SK-N-SH (cell line): ENCODE measurements at regions not wholly inside any gene's neighbourhood (a gene's known extent, or its start where the extent isn't known, plus 50 kb on each side); places are given as distances from the start of the nearest gene placed in this dataset.

Experiments
- CTCF ChIA-PET: fragments of 300-600, 350-600 bp; formaldehyde crosslinking; extraction: SDS; loops from one replicate; lab custom pipeline; 2021; lab: Yijun Ruan, JAX
- POLR2A ChIA-PET: fragments of 350-600 bp; sonication (Branson Sonifier 250); formaldehyde crosslinking; extraction: SDS; loops from one replicate; lab custom pipeline; 2020; ENCODE audit warnings: antibody characterized with exemption, inconsistent platforms; lab: Yijun Ruan, JAX
- DNase-seq: peaks from one replicate; pipeline ENCODE4 v3.0.0; 2012
- H2AFZ ChIP-seq: fragments of 200-600 bp; sonication (generic); 2 replicates; pipeline ENCODE4 v1.8.1; 2016; ENCODE audit warnings: antibody characterized with exemption, mild to moderate bottlenecking, low read depth
- H3F3A ChIP-seq: fragments of 200-600 bp; sonication (generic); replicated peaks from 2 replicates; pipeline ENCODE3; 2016; ENCODE audit warnings: antibody characterized with exemption, mild to moderate bottlenecking; ENCODE audit not compliant: insufficient read depth
- H3K27ac ChIP-seq, 2 experiments: fragments of 200-500 bp in 1 of 2; fragments of 200-600 bp in 1 of 2; sonication (Bioruptor generic) in 1 of 2; sonication (generic), shearing (Covaris generic) in 1 of 2; 2 replicates each; pipeline versions ENCODE4 v1.5.1 to v1.6.1; 2014 to 2016; ENCODE audit warnings: low read depth in 2 of 2, inconsistent platforms in 1 of 2, low read length in 1 of 2, mild to moderate bottlenecking in 1 of 2, mixed read lengths in 1 of 2
- H3K27me3 ChIP-seq: fragments of 200-600 bp; sonication (generic), shearing (Covaris generic); 2 replicates; pipeline ENCODE4 v1.6.1; 2016; ENCODE audit warnings: mixed run types; ENCODE audit not compliant: insufficient read depth
- H3K36me3 ChIP-seq, 2 experiments: fragments of 200-500 bp in 1 of 2; fragments of 200-600 bp in 1 of 2; sonication (Bioruptor generic) in 1 of 2; sonication (generic) in 1 of 2; replicated peaks in 1 of 2; 2 replicates each; pipeline versions ENCODE3 to v1.5.1; 2014 to 2016; ENCODE audit warnings: low read length in 1 of 2, mild to moderate bottlenecking in 1 of 2; ENCODE audit not compliant: insufficient read depth in 2 of 2, control insufficient read depth in 1 of 2
- H3K4me1 ChIP-seq, 2 experiments: fragments of 200-500 bp in 1 of 2; fragments of 200-600 bp in 1 of 2; sonication (Bioruptor generic) in 1 of 2; sonication (generic), shearing (Covaris generic) in 1 of 2; 2 replicates each; pipeline versions ENCODE4 v1.5.1 to v1.6.1; 2014 to 2016; ENCODE audit warnings: low read depth in 1 of 2, low read length in 1 of 2, mixed run types in 1 of 2; ENCODE audit not compliant: insufficient read depth in 2 of 2, control insufficient read depth in 1 of 2
- H3K4me2 ChIP-seq: fragments of 200-600 bp; sonication (generic), shearing (Covaris generic); 2 replicates; pipeline ENCODE4 v1.6.1; 2017; ENCODE audit warnings: mixed run types
- H3K4me3 ChIP-seq, 2 experiments: fragments of 200-500 bp in 1 of 2; fragments of 200-600 bp in 1 of 2; sonication (Bioruptor generic) in 1 of 2; sonication (generic), shearing (Covaris generic) in 1 of 2; 2 replicates each; pipeline versions ENCODE4 v1.5.1 to v1.8.1; 2014 to 2016; ENCODE audit warnings: low read depth in 2 of 2, inconsistent platforms in 1 of 2, low read length in 1 of 2, mild to moderate bottlenecking in 1 of 2, mixed read lengths in 1 of 2, moderate library complexity in 1 of 2
- H3K79me2 ChIP-seq: fragments of 200-600 bp; sonication (generic); 2 replicates; pipeline ENCODE4 v1.8.1; 2017; ENCODE audit warnings: mild to moderate bottlenecking; ENCODE audit not compliant: insufficient read depth
- H3K9ac ChIP-seq: fragments of 200-600 bp; sonication (generic); 2 replicates; pipeline ENCODE4 v1.6.1; 2017; ENCODE audit warnings: mixed run types
- H3K9me2 ChIP-seq: fragments of 200-600 bp; sonication (generic); 2 replicates; pipeline ENCODE4 v1.6.1; 2017; ENCODE audit warnings: mixed run types
- H3K9me3 ChIP-seq: fragments of 200-600 bp; sonication (generic); 2 replicates; pipeline ENCODE4 v1.6.1; 2017; ENCODE audit warnings: mixed run types, mild to moderate bottlenecking, moderate library complexity
- H4K20me1 ChIP-seq: fragments of 200-600 bp; sonication (generic); 2 replicates; pipeline ENCODE4 v1.6.1; 2017; ENCODE audit warnings: mild to moderate bottlenecking, mixed run types; ENCODE audit not compliant: insufficient read depth
- CHD2 ChIP-seq: fragments of 150-350 bp; IDR thresholded peaks from 2 replicates; pipeline ENCODE4 v1.6.1; 2018; ENCODE audit warnings: low read length; ENCODE audit not compliant: partially characterized antibody
- ELF1 ChIP-seq: IDR thresholded peaks from 2 replicates; pipeline ENCODE4 v1.4.0; 2012
- EP300 ChIP-seq, 2 experiments: IDR thresholded peaks; 2 replicates each; pipeline versions ENCODE4 v1.4.0 to v1.6.1; 2012; ENCODE audit warnings: borderline replicate concordance in 1 of 2, low read depth in 1 of 2, low read length in 1 of 2
- FOSL2 ChIP-seq: IDR thresholded peaks from 2 replicates; pipeline ENCODE4 v1.4.0; 2012; ENCODE audit warnings: low read depth, mild to moderate bottlenecking, moderate library complexity, borderline replicate concordance
- FOXJ3 ChIP-seq: sonication (generic); formaldehyde crosslinking; IDR thresholded peaks from 2 replicates; pipeline ENCODE4 v1.5.1; 2020; ENCODE audit warnings: mild to moderate bottlenecking, missing genetic modification reagents
- GABPA ChIP-seq: IDR thresholded peaks from 2 replicates; pipeline ENCODE4 v1.4.0; 2012; ENCODE audit warnings: low read depth, mild to moderate bottlenecking
- GATA2 ChIP-seq: sonication (generic); formaldehyde crosslinking; IDR thresholded peaks from 2 replicates; pipeline ENCODE4 v1.5.0; 2020; ENCODE audit warnings: mild to moderate bottlenecking, missing genetic modification reagents
- MEF2A ChIP-seq: IDR thresholded peaks from 2 replicates; pipeline ENCODE4 v1.4.0; 2012; ENCODE audit warnings: low read depth, borderline replicate concordance
- MXI1 ChIP-seq: IDR thresholded peaks from 2 replicates; pipeline ENCODE4 v1.6.1; 2012; ENCODE audit warnings: mild to moderate bottlenecking, low read depth, low read length, improper control_type of control experiment
- POLR2AphosphoS5 ChIP-seq: IDR thresholded peaks from 2 replicates; pipeline ENCODE4 v1.6.1; 2012; ENCODE audit warnings: low read depth, low read length
- RCOR1 ChIP-seq: fragments of 150-350 bp; IDR thresholded peaks from 2 replicates; pipeline ENCODE4 v1.6.1; 2017; ENCODE audit warnings: antibody characterized with exemption, low read length
- RFX5 ChIP-seq: IDR thresholded peaks from 2 replicates; pipeline ENCODE4 v1.6.1; 2012; ENCODE audit warnings: mild to moderate bottlenecking, improper control_type of control experiment, low read length
- TCF12 ChIP-seq: IDR thresholded peaks from 2 replicates; pipeline ENCODE4 v1.4.0; 2012
- TEAD4 ChIP-seq: IDR thresholded peaks from 2 replicates; pipeline ENCODE4 v1.4.0; 2012; ENCODE audit warnings: mild to moderate bottlenecking, borderline replicate concordance; ENCODE audit not compliant: insufficient read depth
- YY1 ChIP-seq: IDR thresholded peaks from 2 replicates; pipeline ENCODE4 v1.4.0; 2012; ENCODE audit warnings: low read depth, mild to moderate bottlenecking
- WGBS: methylation state at CpG from one replicate; pipeline ENCODE4 v1.1.6; 2017; ENCODE audit warnings: low lambda C conversion rate; 5-methylcytosine and 5-hydroxymethylcytosine counted together
- TF ChIP-seq, protein P1 (sequence below): IDR thresholded peaks from 2 replicates; pipeline ENCODE4 v1.4.0; 2012; ENCODE audit warnings: low read depth
- TF ChIP-seq, protein P2 (sequence below): IDR thresholded peaks from 2 replicates; pipeline ENCODE4; 2012
- TF ChIP-seq, protein P3 (sequence below): fragments of 150-350 bp; IDR thresholded peaks from 2 replicates; pipeline ENCODE4 v1.6.1; 2017; ENCODE audit warnings: antibody characterized with exemption, low read length, low read depth, borderline replicate concordance
- TF ChIP-seq, protein P4 (sequence below): IDR thresholded peaks from 2 replicates; pipeline ENCODE4 v1.4.0; 2012; ENCODE audit warnings: low read depth, borderline replicate concordance
- TF ChIP-seq, protein P5 (sequence below): fragments of 150-350 bp; IDR thresholded peaks from 2 replicates; pipeline ENCODE4 v1.6.1; 2016; ENCODE audit warnings: mild to moderate bottlenecking, low read depth, low read length

DNA sequence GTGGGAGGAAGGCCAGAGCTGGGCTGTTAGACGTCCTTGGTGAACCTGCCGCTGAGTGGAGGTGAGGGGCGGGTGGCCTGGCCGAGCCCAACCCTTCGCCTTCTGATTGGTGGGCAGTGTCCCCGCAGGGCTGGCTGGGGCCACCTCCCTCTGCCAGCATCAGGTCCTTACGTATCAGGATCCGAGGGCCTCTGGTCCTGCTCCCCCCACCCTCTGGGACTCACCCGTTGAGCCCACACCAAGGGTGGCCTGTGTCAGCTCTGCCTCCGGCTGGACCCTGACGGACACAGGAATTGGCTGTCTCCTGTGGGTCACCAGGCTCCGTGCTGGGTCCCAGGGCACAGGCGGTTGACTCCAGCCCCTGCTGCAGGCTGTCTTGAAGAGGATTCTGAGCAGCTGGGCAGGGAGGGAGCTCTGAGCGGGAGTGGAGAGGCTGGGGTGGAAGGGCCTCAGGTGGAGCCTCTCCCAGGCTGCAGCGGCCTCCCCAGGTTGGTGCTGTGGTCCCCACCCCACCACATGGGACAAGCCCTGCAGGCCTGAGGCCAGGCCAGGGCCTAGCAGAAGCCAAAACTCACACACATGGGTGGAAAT, 58.4 kb upstream of the NKX1-1 start:
- Histone ChIP-seq H3K4me1 (no peaks in the 10 kb centered on the region), H4K20me1 (no peaks in the 10 kb centered on the region), H3K36me3 (no peaks in the 10 kb centered on the region), H3F3A (no peaks in the 10 kb centered on the region), H3K9me2 (no peaks in the 10 kb centered on the region), H3K79me2 (no peaks in the 10 kb centered on the region)
- ChIA-PET CTCF (no interaction called here), POLR2A (no interaction called here)
- DNase-seq = peak; percentile 23
- TF ChIP-seq MEF2A (no peak), RFX5 (no peak), FOSL2 (no peak), YY1 (no peak)
- TF ChIP-seq, protein P1, sequence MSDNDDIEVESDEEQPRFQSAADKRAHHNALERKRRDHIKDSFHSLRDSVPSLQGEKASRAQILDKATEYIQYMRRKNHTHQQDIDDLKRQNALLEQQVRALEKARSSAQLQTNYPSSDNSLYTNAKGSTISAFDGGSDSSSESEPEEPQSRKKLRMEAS = no peak
- TF ChIP-seq, protein P2, sequence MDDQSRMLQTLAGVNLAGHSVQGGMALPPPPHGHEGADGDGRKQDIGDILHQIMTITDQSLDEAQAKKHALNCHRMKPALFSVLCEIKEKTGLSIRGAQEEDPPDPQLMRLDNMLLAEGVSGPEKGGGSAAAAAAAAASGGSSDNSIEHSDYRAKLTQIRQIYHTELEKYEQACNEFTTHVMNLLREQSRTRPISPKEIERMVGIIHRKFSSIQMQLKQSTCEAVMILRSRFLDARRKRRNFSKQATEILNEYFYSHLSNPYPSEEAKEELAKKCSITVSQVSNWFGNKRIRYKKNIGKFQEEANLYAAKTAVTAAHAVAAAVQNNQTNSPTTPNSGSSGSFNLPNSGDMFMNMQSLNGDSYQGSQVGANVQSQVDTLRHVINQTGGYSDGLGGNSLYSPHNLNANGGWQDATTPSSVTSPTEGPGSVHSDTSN = no peak
- TF ChIP-seq, all 33 proteins: peak for 0
- Histone ChIP-seq H3K4me3 (no peak overlapping the region), H3K4me2 (no peak overlapping the region), H2AFZ (no peak overlapping the region), H3K27ac (no peak overlapping the region), H3K27me3 (peaks cover 39% of the 10 kb centered on the region), H3K9ac (no peak overlapping the region), H3K9me3 (no peaks in the 10 kb centered on the region)
- WGBS = 43% methylated on average over 4 of the region's 15 CpGs

DNA sequence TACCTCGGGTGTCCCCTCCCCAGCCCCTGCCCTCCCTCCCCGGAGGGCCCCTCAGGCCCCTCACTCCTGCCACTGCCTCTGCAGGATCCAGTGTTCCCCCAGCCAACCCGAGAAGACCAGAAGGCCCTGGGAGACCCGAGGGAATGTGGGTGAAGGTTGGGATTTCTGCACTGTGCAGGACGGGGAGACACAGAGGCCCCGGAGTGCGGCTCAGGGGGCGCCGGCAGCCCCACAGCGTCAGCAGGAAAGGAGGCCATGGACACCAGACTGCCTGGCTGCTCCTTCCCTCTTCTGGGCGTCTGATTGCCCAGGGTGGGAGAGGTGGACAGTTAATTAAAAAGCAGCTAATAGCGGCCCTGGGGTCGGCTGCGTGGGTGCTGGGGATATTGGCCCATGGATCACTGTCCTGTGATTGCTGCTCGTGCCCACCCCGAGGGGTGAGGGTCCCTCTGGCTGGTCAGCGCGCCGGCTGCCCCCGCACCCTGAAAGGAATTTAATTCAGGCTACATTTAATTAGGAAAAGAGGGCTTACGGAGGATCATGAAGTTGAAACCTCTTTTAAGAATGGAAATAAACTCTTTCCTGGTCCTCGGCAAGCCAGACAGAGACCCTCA, 57.8 kb upstream of the NKX1-1 start:
- Histone ChIP-seq H3K9ac (no peak overlapping the region), H3K9me3 (no peaks in the 10 kb centered on the region), H3K9me2 (no peaks in the 10 kb centered on the region), H3K4me1 (no peaks in the 10 kb centered on the region), H3F3A (no peaks in the 10 kb centered on the region), H3K79me2 (no peaks in the 10 kb centered on the region), H3K4me2 (no peak overlapping the region), H4K20me1 (no peaks in the 10 kb centered on the region), H3K4me3 (no peak overlapping the region), H2AFZ (no peak overlapping the region), H3K27me3 (peaks cover 45% of the 10 kb centered on the region), H3K36me3 (no peaks in the 10 kb centered on the region), H3K27ac (no peak overlapping the region)
- TF ChIP-seq RFX5 (no peak), ELF1 (no peak), FOXJ3 (CRISPR knock-in tag) (no peak), GABPA (no peak), TCF12 (no peak), CHD2 (no peak), GATA2 (no peak), MEF2A (no peak), MXI1 (no peak), EP300 (IDR thresholded peaks at IDR 0.05; ENCODE audit: borderline replicate concordance in 1 of 2, low read depth in 1 of 2, low read length in 1 of 2) (no peak), FOSL2 (no peak), RCOR1 (no peak), TEAD4 (no peak), YY1 (no peak), POLR2AphosphoS5 (no peak)
- TF ChIP-seq, protein P3, sequence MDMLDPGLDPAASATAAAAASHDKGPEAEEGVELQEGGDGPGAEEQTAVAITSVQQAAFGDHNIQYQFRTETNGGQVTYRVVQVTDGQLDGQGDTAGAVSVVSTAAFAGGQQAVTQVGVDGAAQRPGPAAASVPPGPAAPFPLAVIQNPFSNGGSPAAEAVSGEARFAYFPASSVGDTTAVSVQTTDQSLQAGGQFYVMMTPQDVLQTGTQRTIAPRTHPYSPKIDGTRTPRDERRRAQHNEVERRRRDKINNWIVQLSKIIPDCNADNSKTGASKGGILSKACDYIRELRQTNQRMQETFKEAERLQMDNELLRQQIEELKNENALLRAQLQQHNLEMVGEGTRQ = no peak
- TF ChIP-seq, protein P2 = no peak
- TF ChIP-seq, protein P4, sequence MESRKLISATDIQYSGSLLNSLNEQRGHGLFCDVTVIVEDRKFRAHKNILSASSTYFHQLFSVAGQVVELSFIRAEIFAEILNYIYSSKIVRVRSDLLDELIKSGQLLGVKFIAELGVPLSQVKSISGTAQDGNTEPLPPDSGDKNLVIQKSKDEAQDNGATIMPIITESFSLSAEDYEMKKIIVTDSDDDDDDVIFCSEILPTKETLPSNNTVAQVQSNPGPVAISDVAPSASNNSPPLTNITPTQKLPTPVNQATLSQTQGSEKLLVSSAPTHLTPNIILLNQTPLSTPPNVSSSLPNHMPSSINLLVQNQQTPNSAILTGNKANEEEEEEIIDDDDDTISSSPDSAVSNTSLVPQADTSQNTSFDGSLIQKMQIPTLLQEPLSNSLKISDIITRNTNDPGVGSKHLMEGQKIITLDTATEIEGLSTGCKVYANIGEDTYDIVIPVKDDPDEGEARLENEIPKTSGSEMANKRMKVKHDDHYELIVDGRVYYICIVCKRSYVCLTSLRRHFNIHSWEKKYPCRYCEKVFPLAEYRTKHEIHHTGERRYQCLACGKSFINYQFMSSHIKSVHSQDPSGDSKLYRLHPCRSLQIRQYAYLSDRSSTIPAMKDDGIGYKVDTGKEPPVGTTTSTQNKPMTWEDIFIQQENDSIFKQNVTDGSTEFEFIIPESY = no peak
- TF ChIP-seq, protein P5, sequence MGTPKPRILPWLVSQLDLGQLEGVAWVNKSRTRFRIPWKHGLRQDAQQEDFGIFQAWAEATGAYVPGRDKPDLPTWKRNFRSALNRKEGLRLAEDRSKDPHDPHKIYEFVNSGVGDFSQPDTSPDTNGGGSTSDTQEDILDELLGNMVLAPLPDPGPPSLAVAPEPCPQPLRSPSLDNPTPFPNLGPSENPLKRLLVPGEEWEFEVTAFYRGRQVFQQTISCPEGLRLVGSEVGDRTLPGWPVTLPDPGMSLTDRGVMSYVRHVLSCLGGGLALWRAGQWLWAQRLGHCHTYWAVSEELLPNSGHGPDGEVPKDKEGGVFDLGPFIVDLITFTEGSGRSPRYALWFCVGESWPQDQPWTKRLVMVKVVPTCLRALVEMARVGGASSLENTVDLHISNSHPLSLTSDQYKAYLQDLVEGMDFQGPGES = no peak
- CTCF ChIA-PET = no interaction called here
- POLR2A ChIA-PET = no interaction called here
- DNase-seq = peak; percentile 25
- WGBS = 33% methylated on average over 16 of the region's 22 CpGs
